Neuronal stem cell (in vitro differentiated cells): ENCODE measurements at regions not wholly inside any gene's neighbourhood (a gene's known extent, or its start where the extent isn't known, plus 50 kb on each side); places are given as distances from the start of the nearest gene placed in this dataset.

Experiments used
- DNase-seq: peaks from one replicate; pipeline ENCODE4 v3.0.0-alpha.2; 2013; ENCODE audit warnings: low spot score
- H2AFZ ChIP-seq: one replicate; pipeline ENCODE4 v1.6.1; 2013; ENCODE audit warnings: mild to moderate bottlenecking, low read length, inconsistent platforms
- H2AK5ac ChIP-seq: 2 replicates; pipeline ENCODE4 v1.6.1; 2013; ENCODE audit warnings: low read depth, mild to moderate bottlenecking, inconsistent platforms, low read length, moderate library complexity, mixed read lengths
- H2BK120ac ChIP-seq: 2 replicates; pipeline ENCODE4 v1.6.1; 2013; ENCODE audit warnings: low read depth, mild to moderate bottlenecking, inconsistent platforms, low read length, moderate library complexity, mixed read lengths
- H2BK12ac ChIP-seq: one replicate; pipeline ENCODE4 v1.6.1; 2013; ENCODE audit warnings: low read length, inconsistent platforms
- H2BK15ac ChIP-seq: 2 replicates; pipeline ENCODE4 v1.6.1; 2013; ENCODE audit warnings: mild to moderate bottlenecking, low read length, inconsistent platforms, mixed read lengths
- H2BK5ac ChIP-seq: one replicate; pipeline ENCODE4 v1.6.1; 2013; ENCODE audit warnings: inconsistent platforms, mild to moderate bottlenecking, low read length, moderate library complexity
- H3K14ac ChIP-seq: one replicate; pipeline ENCODE4 v1.6.1; 2013; ENCODE audit warnings: low read length, inconsistent platforms
- H3K18ac ChIP-seq: 2 replicates; pipeline ENCODE4 v1.6.1; 2013; ENCODE audit warnings: low read length, inconsistent platforms
- H3K23ac ChIP-seq: 2 replicates; pipeline ENCODE4 v1.6.1; 2013; ENCODE audit warnings: low read depth, mild to moderate bottlenecking, mixed read lengths, low read length, inconsistent platforms; ENCODE audit not compliant: poor library complexity
- H3K27ac ChIP-seq: replicated peaks from 3 replicates; pipeline ENCODE4 v1.5.1; 2013; ENCODE audit warnings: low read length, inconsistent platforms
- H3K27me3 ChIP-seq, 3 experiments: 2 replicates each; pipeline ENCODE4 v1.6.1; 2013; ENCODE audit warnings: low read length in 3 of 3, mild to moderate bottlenecking in 2 of 3, inconsistent platforms in 1 of 3, low read depth in 1 of 3, mixed read lengths in 1 of 3, moderate library complexity in 1 of 3; ENCODE audit not compliant: control insufficient read depth in 3 of 3, insufficient read depth in 3 of 3
- H3K36me3 ChIP-seq, 2 donors: replicated peaks in 1 of 2; 2 replicates each; pipeline ENCODE4 v1.6.1; 2013; ENCODE audit warnings: low read length in 2 of 2; ENCODE audit not compliant: control insufficient read depth in 2 of 2, insufficient read depth in 2 of 2
- H3K4ac ChIP-seq: 2 replicates; pipeline ENCODE4 v1.6.1; 2013; ENCODE audit warnings: inconsistent platforms, mild to moderate bottlenecking, low read length, moderate library complexity
- H3K4me1 ChIP-seq, 2 donors: 1 replicate in 1 of 2; 2 replicates in 1 of 2; pipeline ENCODE4 v1.6.1; 2013; ENCODE audit warnings: low read length in 2 of 2, low read depth in 1 of 2; ENCODE audit not compliant: control insufficient read depth in 2 of 2, insufficient read depth in 1 of 2
- H3K4me2 ChIP-seq: one replicate; pipeline ENCODE4 v1.6.1; 2013; ENCODE audit warnings: mild to moderate bottlenecking, low read length, inconsistent platforms; ENCODE audit not compliant: insufficient read depth, poor library complexity, severe bottlenecking
- H3K4me3 ChIP-seq, 2 donors: 2 replicates each; pipeline ENCODE4 v1.5.1; 2013; ENCODE audit warnings: low read length in 2 of 2, mild to moderate bottlenecking in 2 of 2, inconsistent platforms in 1 of 2, moderate library complexity in 1 of 2
- H3K79me1 ChIP-seq: one replicate; pipeline ENCODE4 v1.6.1; 2013; ENCODE audit warnings: low read depth, mild to moderate bottlenecking, inconsistent platforms, low read length, moderate library complexity
- H3K9ac ChIP-seq: one replicate; pipeline ENCODE4 v1.6.1; 2013; ENCODE audit warnings: mild to moderate bottlenecking, low read depth, low read length, inconsistent platforms; ENCODE audit not compliant: poor library complexity
- H3K9me3 ChIP-seq, 2 donors: replicated peaks in 1 of 2; 2 replicates each; pipeline versions ENCODE3 to v1.6.1; 2013; ENCODE audit warnings: low read length in 2 of 2, mild to moderate bottlenecking in 2 of 2, inconsistent platforms in 1 of 2, low read depth in 1 of 2, mixed read lengths in 1 of 2, moderate library complexity in 1 of 2; ENCODE audit not compliant: control insufficient read depth in 2 of 2, insufficient read depth in 1 of 2
- H4K8ac ChIP-seq: one replicate; pipeline ENCODE4 v1.6.1; 2013; ENCODE audit warnings: low read depth, mild to moderate bottlenecking, inconsistent platforms, low read length, moderate library complexity
- H4K91ac ChIP-seq: one replicate; pipeline ENCODE4 v1.6.1; 2013; ENCODE audit warnings: low read length, low read depth, mild to moderate bottlenecking, inconsistent platforms; ENCODE audit not compliant: poor library complexity
- WGBS, 2 donors: extraction: QIAGEN DNeasy Blood & Tissue Kit; methylation state at CpG; one replicate each; pipeline ENCODE4 v1.1.7; 2013; ENCODE audit warnings: missing lambda C conversion rate in 2 of 2, mixed read lengths in 1 of 2; ENCODE audit not compliant: insufficient read length in 2 of 2, insufficient replicate concordance in 1 of 2; ENCODE audit errors: extremely low coverage in 2 of 2; 5-methylcytosine and 5-hydroxymethylcytosine counted together

DNA sequence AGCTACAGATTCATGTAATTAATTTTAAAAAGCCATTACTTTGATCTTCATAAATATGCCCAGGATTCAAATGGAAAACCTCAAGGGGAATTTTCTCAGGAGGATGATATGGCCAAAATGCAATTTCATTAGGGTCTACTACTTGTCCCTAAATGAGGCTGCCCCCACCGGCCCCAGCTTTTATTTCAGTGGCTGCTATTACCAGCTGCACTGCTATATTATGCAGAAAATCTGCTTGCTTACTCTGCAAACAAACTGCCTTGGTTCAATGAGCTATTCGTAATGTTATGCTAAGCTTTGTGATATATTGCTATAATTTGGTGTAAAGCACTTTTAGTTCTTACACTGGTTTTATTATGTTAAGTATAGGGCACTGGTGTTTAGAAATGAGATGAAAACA lies 137.3 kb upstream of the TMTC4 start:
- Histone ChIP-seq H3K4me2 (no peak overlapping the region), H3K36me3 (no peaks in the 10 kb centered on the region), H2AK5ac (no peak overlapping the region), H2AFZ (no peak overlapping the region), H3K9ac (no peak overlapping the region), H3K4me1 (peaks cover 14 to 53% of the 10 kb centered on the region in 2 donors), H3K9me3 (no peaks in the 10 kb centered on the region), H4K91ac (no peak overlapping the region), H2BK12ac (no peak overlapping the region), H2BK120ac (no peak overlapping the region), H3K23ac (no peak overlapping the region), H3K4me3 (no peak overlapping the region), H3K27ac (no peak overlapping the region), H3K79me1 (no peaks in the 10 kb centered on the region), H2BK5ac (no peak overlapping the region), H3K14ac (no peak overlapping the region), H4K8ac (no peak overlapping the region), H3K4ac (no peak overlapping the region), H3K27me3 (no peaks in the 10 kb centered on the region), H2BK15ac (no peak overlapping the region), H3K18ac (no peak overlapping the region)
- no CpG with 5 or more reads among the region's 2 CpGs for WGBS, 2 donors
- DNase-seq = no peak

DNA sequence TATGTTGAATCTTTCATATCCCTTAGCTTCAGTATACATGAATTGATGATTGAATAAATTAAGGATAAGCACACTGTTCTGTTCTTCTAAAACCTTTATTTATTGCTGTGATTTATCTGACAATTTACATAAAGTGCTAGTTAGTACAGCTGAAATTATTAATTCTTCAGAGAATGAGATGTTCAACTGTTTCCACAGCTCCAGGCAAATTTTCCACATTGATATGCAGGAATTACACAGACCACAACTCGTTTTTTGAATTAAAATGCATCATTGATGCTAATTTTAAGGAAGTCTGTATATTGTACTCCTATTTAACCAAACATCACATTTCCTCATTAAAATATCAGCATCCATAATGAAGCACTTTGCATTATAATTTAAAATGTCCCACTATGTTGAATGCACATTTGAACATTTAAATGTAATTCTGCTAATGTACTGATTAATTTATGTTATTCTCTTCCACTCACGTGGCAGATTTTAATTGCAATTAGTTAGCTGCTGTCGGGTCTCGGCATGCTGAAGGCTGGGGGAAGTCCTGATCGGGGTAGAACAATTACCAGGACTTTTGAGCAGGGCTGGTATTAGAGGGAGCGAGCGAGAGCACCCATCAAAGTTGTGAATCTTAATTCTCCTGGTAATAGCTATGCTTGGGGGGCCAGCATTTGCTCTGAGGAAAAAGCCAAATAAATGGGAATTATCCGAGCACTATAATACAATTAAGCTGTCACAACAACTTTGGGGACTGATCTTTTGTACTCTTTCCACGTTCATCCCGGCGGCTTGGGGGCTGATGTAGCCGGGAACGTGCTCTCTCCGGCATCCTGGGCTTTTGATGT lies 136.7 kb upstream of the TMTC4 start:
- no peak overlapping the region for H3K27ac ChIP-seq
- no peaks in the 10 kb centered on the region for H3K9me3 ChIP-seq
- H4K91ac ChIP-seq = no peak overlapping the region
- no peak overlapping the region for H2BK5ac ChIP-seq
- no peak overlapping the region for H3K18ac ChIP-seq
- H3K9ac ChIP-seq = no peak overlapping the region
- DNase-seq = peak; percentile 33
- no peaks in the 10 kb centered on the region for H3K79me1 ChIP-seq
- no peak overlapping the region for H2BK15ac ChIP-seq
- no peak overlapping the region for H4K8ac ChIP-seq
- no peaks in the 10 kb centered on the region for H3K27me3 ChIP-seq
- H3K4ac ChIP-seq = no peak overlapping the region
- no peaks in the 10 kb centered on the region for H3K36me3 ChIP-seq
- H2AK5ac ChIP-seq = no peak overlapping the region
- peaks cover 14 to 52% of the 10 kb centered on the region in 2 donors for H3K4me1 ChIP-seq
- no peak overlapping the region for H3K4me2 ChIP-seq
- no peak overlapping the region for H3K23ac ChIP-seq
- no peak overlapping the region for H3K14ac ChIP-seq
- H2BK12ac ChIP-seq = no peak overlapping the region
- no CpG with 5 or more reads among the region's 14 CpGs for WGBS, 2 donors
- no peak overlapping the region for H3K4me3 ChIP-seq
- no peak overlapping the region for H2AFZ ChIP-seq
- H2BK120ac ChIP-seq = no peak overlapping the region

DNA sequence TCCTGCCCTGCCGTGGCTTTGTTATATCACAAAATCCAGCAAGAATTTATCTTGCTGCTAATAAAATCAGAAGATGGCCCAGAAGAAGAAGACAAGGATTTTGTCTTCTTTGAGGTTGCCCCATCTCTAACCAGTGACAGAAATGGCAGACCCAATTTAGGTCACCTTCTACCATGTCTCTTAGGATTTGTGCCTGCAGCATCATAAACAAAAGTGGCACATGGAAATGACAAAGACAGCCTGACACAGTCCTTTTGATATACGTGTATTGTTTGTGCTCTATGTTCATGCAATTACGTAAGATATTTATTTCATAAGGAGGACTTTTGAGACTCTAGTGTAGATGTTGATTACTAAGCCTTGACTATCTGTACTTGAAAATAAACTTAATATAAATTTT lies 135.9 kb upstream of the TMTC4 start:
- H3K4me2 ChIP-seq = no peak overlapping the region
- H2BK15ac ChIP-seq = no peak overlapping the region
- no peak overlapping the region for H3K4ac ChIP-seq
- H3K36me3 ChIP-seq = no peaks in the 10 kb centered on the region
- no peaks in the 10 kb centered on the region for H3K9me3 ChIP-seq
- H3K79me1 ChIP-seq = no peaks in the 10 kb centered on the region
- H3K23ac ChIP-seq = no peak overlapping the region
- no peak for DNase-seq
- no peak overlapping the region for H2AK5ac ChIP-seq
- H3K9ac ChIP-seq = no peak overlapping the region
- H3K27me3 ChIP-seq = no peaks in the 10 kb centered on the region
- no peak overlapping the region for H3K18ac ChIP-seq
- no peak overlapping the region for H2BK120ac ChIP-seq
- no peak overlapping the region for H3K27ac ChIP-seq
- no peak overlapping the region for H2BK12ac ChIP-seq
- H4K8ac ChIP-seq = no peak overlapping the region
- no peak overlapping the region for H2BK5ac ChIP-seq
- no peak overlapping the region for H4K91ac ChIP-seq
- H3K14ac ChIP-seq = no peak overlapping the region
- H3K4me1 ChIP-seq = peaks cover 14 to 45% of the 10 kb centered on the region in 2 donors
- H3K4me3 ChIP-seq = no peak overlapping the region
- no peak overlapping the region for H2AFZ ChIP-seq
- no CpG with 5 or more reads among the region's 3 CpGs for WGBS, 2 donors

DNA sequence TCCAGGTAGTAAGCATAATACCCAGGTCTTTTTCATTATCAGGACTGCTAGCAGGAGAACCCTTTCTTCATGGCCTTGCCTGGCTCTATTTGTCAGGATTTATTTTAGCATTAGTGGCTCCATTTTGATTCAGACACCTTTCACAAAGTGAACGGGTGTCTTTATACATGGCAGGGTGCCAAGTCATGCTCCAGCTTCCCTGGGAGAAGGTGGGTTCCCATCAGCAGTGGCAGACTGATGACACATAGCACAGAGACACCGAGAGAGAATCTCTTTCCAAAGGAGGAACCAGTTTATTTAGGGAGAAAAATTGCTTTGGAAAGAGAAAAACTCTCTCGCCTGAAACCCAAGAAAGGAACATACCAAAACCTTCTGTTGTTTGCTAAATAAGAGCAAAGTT lies 135.3 kb upstream of the TMTC4 start:
- no peak for DNase-seq
- no peak overlapping the region for H4K8ac ChIP-seq
- no peak overlapping the region for H3K4me2 ChIP-seq
- H3K18ac ChIP-seq = no peak overlapping the region
- H2BK15ac ChIP-seq = no peak overlapping the region
- H2BK5ac ChIP-seq = no peak overlapping the region
- no peaks in the 10 kb centered on the region for H3K79me1 ChIP-seq
- no peaks in the 10 kb centered on the region for H3K9me3 ChIP-seq
- H3K4ac ChIP-seq = no peak overlapping the region
- H3K9ac ChIP-seq = no peak overlapping the region
- no peak overlapping the region for H2BK120ac ChIP-seq
- H4K91ac ChIP-seq = no peak overlapping the region
- no CpG with 5 or more reads among the region's 3 CpGs for WGBS, 2 donors
- no peak overlapping the region for H3K23ac ChIP-seq
- H3K36me3 ChIP-seq = no peaks in the 10 kb centered on the region
- no peak overlapping the region for H2AFZ ChIP-seq
- H3K4me1 ChIP-seq = peaks cover 14 to 43% of the 10 kb centered on the region in 2 donors
- H2AK5ac ChIP-seq = no peak overlapping the region
- no peak overlapping the region for H2BK12ac ChIP-seq
- no peak overlapping the region for H3K4me3 ChIP-seq
- H3K14ac ChIP-seq = no peak overlapping the region
- no peaks in the 10 kb centered on the region for H3K27me3 ChIP-seq
- H3K27ac ChIP-seq = no peak overlapping the region
